ENCODE measurements at regions not wholly inside any gene's neighbourhood (a gene's known extent, or its start where the extent isn't known, plus 50 kb on each side); places are given as distances from the start of the nearest gene placed in this dataset.
"Not testable (repeated sequence)": the region's sequence is repeated elsewhere in the genome, so short reads cannot be mapped to it uniquely, and the experiment has no call there.

DNA sequence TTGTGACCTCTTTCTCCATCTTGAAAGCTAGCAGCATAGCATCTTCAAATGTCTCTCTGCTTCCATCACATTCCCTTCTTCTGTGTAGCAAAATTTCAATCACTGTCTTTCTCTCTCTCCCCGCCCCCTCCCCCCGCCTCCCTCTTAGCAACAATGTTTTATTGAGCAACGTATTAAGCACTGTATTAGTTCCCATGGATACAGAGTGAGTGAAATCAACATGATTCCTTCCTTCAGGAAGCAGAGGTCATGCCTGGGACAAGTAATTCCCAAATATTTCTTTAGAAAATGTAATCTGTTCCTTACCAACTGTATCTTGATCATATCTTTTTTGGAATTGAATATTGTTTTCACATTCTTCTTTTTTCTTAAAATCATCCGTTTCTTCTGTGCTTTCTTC is 373.7 kb upstream of the NECTIN3 start:
- no peak overlapping the region for H3K4me3 ChIP-seq (ENCODE audit: low read length)
- H3K27ac ChIP-seq (ENCODE audit: low read length) = no peak overlapping the region
- Mint-ChIP-seq H3K27ac (no peak overlapping the region), H3K36me3 (no peaks in the 10 kb centered on the region), H3K27me3 (ENCODE audit: low read depth in 2 of 2) (peaks cover 0 to 2% of the 10 kb centered on the region in 2 donors), H3K4me3 (no peak overlapping the region), H3K4me1 (no peaks in the 10 kb centered on the region), H3K9me3 (peaks cover 7% of the 10 kb centered on the region in 2 donors)
- 85% methylated on average over 3 of the region's 4 CpGs for WGBS (ENCODE audit: insufficient coverage)
- TF ChIP-seq, protein P1, sequence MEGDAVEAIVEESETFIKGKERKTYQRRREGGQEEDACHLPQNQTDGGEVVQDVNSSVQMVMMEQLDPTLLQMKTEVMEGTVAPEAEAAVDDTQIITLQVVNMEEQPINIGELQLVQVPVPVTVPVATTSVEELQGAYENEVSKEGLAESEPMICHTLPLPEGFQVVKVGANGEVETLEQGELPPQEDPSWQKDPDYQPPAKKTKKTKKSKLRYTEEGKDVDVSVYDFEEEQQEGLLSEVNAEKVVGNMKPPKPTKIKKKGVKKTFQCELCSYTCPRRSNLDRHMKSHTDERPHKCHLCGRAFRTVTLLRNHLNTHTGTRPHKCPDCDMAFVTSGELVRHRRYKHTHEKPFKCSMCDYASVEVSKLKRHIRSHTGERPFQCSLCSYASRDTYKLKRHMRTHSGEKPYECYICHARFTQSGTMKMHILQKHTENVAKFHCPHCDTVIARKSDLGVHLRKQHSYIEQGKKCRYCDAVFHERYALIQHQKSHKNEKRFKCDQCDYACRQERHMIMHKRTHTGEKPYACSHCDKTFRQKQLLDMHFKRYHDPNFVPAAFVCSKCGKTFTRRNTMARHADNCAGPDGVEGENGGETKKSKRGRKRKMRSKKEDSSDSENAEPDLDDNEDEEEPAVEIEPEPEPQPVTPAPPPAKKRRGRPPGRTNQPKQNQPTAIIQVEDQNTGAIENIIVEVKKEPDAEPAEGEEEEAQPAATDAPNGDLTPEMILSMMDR (IDR thresholded peaks at IDR 0.05) = no peak
- no peaks in the 10 kb centered on the region for H3K9me3 ChIP-seq (ENCODE audit: control insufficient read depth, insufficient read depth, low read length)
- DNase-seq (no peak), ATAC-seq (no peak)
- intact Hi-C loops (cut with micrococcal nuclease) = no loop called here
- H3K36me3 ChIP-seq (ENCODE audit: control insufficient read depth, insufficient read depth, low read length) = no peaks in the 10 kb centered on the region
- H3K4me1 ChIP-seq (ENCODE audit: control insufficient read depth, insufficient read depth, low read length) = no peaks in the 10 kb centered on the region
- no peaks in the 10 kb centered on the region for H3K27me3 ChIP-seq (ENCODE audit: control insufficient read depth, insufficient read depth, low read length)

DNA sequence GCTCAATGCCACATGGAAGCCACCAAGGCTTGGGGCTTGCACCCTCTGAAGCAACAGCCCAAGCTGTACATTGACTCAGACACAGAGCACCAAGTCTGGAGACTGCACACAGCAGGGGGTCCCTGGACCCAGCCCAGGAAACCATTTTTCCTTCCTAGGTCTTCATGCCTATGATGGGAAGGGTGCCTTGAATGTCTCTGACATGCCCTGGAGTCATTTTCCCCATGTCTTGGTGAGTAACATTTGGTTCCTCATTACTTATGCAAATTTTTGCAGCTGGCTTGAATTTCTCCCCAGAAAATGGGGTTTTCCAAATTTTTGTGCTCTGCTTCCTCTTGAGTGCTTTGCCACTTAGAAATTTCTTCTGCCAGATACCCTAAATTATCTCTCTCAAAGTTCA is 367.3 kb upstream of the NECTIN3 start:
- peaks cover 10 to 19% of the 10 kb centered on the region in 2 donors for H3K9me3 Mint-ChIP-seq
- not testable (repeated sequence) for H3K36me3 ChIP-seq (ENCODE audit: control insufficient read depth, insufficient read depth, low read length); H3K4me3 Mint-ChIP-seq

DNA sequence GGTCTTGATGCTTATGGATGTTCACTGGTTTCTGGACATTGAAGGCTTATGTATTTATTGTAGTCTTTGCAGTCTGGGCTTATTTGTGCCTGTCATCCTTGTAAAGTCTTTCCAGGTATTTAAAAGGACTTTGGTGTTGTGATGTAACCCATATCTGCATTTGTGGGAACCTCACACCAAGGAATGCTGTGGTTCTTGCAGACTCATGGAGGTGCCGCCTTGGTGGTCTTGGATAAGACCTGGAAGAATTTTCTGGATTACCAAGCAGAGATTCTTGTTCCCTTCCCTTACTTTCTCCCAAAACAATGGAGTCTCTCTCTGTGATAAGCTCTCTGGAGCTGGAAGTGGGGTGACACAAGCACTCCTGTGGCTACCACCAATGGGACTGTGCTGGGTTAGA is 363.5 kb upstream of the NECTIN3 start:
- no peak overlapping the region for H3K27ac ChIP-seq (ENCODE audit: low read length)
- peaks cover 8 to 11% of the 10 kb centered on the region in 2 donors for H3K9me3 Mint-ChIP-seq
- H3K4me3 ChIP-seq (ENCODE audit: low read length) = no peak overlapping the region
- H3K4me1 ChIP-seq (ENCODE audit: control insufficient read depth, insufficient read depth, low read length) = no peaks in the 10 kb centered on the region
- 100% methylated on average over 1 of the region's 1 CpG for WGBS (ENCODE audit: insufficient coverage)
- H3K27ac Mint-ChIP-seq = no peak overlapping the region
- no peak overlapping the region for H3K4me3 Mint-ChIP-seq
- peaks cover 4% of the 10 kb centered on the region for H3K9me3 ChIP-seq (ENCODE audit: control insufficient read depth, insufficient read depth, low read length)
- no peaks in the 10 kb centered on the region for H3K36me3 Mint-ChIP-seq
- H3K27me3 Mint-ChIP-seq (ENCODE audit: low read depth in 2 of 2) = no peaks in the 10 kb centered on the region
- TF ChIP-seq, protein P1 (IDR thresholded peaks at IDR 0.05) = no peak
- ATAC-seq (no peak), DNase-seq (no peak)
- intact Hi-C loops (cut with micrococcal nuclease) = no loop called here
- no peaks in the 10 kb centered on the region for H3K4me1 Mint-ChIP-seq
- no peaks in the 10 kb centered on the region for H3K27me3 ChIP-seq (ENCODE audit: control insufficient read depth, insufficient read depth, low read length)
- H3K36me3 ChIP-seq (ENCODE audit: control insufficient read depth, insufficient read depth, low read length) = no peaks in the 10 kb centered on the region

More for the DNA sequence above, 367.3 kb upstream of the NECTIN3 start:
- DNase-seq; H3K27me3 ChIP-seq (ENCODE audit: control insufficient read depth, insufficient read depth, low read length); H3K4me1 ChIP-seq (ENCODE audit: control insufficient read depth, insufficient read depth, low read length); H3K4me1 Mint-ChIP-seq; H3K27me3 Mint-ChIP-seq (ENCODE audit: low read depth in 2 of 2); H3K36me3 Mint-ChIP-seq; H3K4me3 ChIP-seq (ENCODE audit: low read length); ATAC-seq; H3K9me3 ChIP-seq (ENCODE audit: control insufficient read depth, insufficient read depth, low read length); H3K27ac ChIP-seq (ENCODE audit: low read length); intact Hi-C loops (cut with micrococcal nuclease); H3K27ac Mint-ChIP-seq: not testable (repeated sequence)

DNA sequence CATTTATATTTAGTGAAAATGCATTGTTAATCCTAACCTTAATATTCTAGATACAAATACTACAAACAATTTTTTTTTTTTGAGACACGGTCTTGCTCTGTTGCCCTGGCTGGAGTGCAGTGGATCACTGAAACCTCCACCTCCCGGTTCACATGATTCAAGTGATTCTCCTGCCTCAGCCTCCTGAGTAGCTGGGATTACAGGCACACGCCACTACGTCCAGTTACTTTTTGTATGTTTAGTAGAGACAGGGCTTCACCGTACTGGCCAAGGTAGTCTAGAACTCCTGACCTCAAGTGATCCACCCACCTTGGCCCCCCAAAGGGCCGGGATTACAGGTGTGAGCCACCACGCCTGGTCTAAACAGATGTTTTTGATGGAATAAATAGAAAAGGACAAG is 361.5 kb upstream of the NECTIN3 start:
- H3K9me3 Mint-ChIP-seq = peaks cover 8% of the 10 kb centered on the region in 2 donors
- no peaks in the 10 kb centered on the region for H3K27me3 Mint-ChIP-seq (ENCODE audit: low read depth in 2 of 2)
- TF ChIP-seq, protein P1 (IDR thresholded peaks at IDR 0.05) = no peak
- H3K4me3 Mint-ChIP-seq = no peak overlapping the region
- H3K36me3 Mint-ChIP-seq = no peaks in the 10 kb centered on the region
- H3K4me1 ChIP-seq (ENCODE audit: control insufficient read depth, insufficient read depth, low read length) = no peaks in the 10 kb centered on the region
- WGBS (ENCODE audit: insufficient coverage) = 83% methylated on average over 7 of the region's 7 CpGs
- no peak overlapping the region for H3K27ac ChIP-seq (ENCODE audit: low read length)
- H3K27ac Mint-ChIP-seq = no peak overlapping the region
- H3K4me3 ChIP-seq (ENCODE audit: low read length) = no peak overlapping the region
- intact Hi-C loops (cut with micrococcal nuclease) = no loop called here
- no peaks in the 10 kb centered on the region for H3K27me3 ChIP-seq (ENCODE audit: control insufficient read depth, insufficient read depth, low read length)
- no peak for DNase-seq
- H3K36me3 ChIP-seq (ENCODE audit: control insufficient read depth, insufficient read depth, low read length) = no peaks in the 10 kb centered on the region
- no peaks in the 10 kb centered on the region for H3K9me3 ChIP-seq (ENCODE audit: control insufficient read depth, insufficient read depth, low read length)
- no peak for ATAC-seq
- no peaks in the 10 kb centered on the region for H3K4me1 Mint-ChIP-seq
